HG02970 (cell line): ENCODE measurements at regions not wholly inside any gene's neighbourhood (a gene's known extent, or its start where the extent isn't known, plus 50 kb on each side); places are given as distances from the start of the nearest gene placed in this dataset.
"Not testable (repeated sequence)": the region's sequence is repeated elsewhere in the genome, so short reads cannot be mapped to it uniquely, and the experiment has no call there.

ENCODE experiments used
- ATAC-seq: cut with Tn5 transposase; IDR thresholded peaks from one replicate; pipeline ENCODE4 v1.9.1; 2021; ENCODE audit warnings: mild to moderate bottlenecking, moderate library complexity, moderate number of reproducible peaks; ENCODE audit not compliant: unreplicated experiment, low FRiP score

DNA sequence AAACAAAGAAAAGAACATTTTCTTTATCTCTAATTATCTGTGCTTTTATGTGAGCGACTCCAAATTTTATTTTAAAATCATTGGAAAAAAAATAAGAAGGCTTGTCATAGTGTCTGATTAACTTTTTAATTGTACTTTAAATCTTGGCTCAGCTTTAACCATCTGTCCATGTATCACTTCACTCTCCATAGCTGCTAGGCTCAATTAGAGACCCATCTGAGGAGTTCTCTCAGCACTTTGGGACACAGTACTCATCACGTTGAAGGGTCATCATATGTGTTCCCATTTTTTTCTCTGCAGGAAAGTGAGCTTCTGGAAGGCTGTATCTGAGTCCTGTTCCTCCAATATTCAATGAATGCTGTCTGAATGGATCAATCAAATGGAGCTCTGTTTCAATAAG is 908.5 kb upstream of the ROBO1 start:
- no peak for ATAC-seq

DNA sequence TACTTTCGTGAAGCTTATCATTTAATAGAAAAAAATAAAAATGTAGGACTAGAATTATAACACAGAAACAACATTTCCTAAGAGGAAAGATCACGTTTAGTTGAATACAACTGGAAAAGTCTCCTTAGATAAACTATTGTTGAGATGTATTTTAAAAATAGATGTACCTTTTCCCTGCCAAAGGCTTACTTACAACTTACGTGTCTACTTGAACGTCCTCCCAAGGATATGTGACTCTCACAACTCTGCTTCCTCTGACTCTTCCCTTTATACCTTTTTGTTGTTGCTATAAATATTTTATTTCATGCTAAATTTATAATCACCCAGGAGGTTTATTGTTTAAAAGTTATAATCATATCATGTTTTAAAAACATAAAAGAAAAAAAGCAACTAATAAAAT is 908.0 kb upstream of the ROBO1 start:
- no peak for ATAC-seq

DNA sequence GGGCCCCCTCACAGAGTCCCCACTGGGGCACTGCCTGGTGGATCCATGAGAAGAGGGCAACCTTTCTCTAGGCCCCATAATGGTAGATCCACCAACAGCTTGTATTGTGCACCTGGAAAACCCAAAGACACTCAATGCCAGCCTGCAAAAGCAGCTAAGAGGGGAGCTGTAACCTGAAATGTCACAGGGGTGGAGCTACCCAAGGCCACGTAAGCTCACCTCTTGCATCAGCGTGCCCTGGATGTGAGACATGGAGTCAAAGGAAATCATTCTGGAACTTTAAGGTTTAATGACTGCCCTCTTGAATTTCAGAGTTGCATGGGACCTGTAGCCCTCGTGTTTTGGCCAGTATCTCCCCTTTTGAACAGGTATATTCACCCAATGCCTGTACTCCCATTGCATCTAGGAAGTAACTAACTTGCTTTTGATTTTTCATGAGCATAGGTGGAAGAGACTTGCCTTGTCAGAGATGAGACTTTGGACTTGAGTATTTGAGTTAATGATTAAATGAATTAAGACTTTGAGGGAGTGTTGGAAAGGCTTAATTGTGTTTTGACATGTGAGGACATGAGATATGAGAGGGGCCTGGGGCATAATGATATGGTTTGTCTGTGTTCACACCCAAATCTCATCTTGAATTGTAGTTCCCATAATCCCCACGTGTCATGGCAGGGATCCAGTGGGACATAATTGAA is 900.9 kb upstream of the ROBO1 start:
- ATAC-seq, result no peak

DNA sequence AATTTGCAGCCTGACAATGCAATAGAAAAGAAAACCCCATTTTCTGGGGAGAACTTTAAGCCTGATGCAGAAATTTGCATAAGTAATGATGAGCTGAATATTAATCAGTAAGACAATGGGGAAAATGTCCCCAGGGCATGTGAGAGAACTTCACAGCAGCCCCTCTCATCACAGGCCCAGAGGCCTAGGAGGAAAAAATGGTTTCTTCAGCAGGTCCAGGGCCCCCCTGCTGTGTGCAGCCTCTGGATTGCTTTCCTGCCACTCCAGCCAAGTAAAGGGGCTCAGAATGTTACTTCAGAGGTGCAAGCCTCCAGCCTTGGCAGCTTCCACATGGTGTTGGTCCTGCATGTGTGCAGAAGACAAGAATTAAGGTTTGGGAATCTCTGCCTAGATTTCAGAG is 900.3 kb upstream of the ROBO1 start:
- ATAC-seq, result no peak

DNA sequence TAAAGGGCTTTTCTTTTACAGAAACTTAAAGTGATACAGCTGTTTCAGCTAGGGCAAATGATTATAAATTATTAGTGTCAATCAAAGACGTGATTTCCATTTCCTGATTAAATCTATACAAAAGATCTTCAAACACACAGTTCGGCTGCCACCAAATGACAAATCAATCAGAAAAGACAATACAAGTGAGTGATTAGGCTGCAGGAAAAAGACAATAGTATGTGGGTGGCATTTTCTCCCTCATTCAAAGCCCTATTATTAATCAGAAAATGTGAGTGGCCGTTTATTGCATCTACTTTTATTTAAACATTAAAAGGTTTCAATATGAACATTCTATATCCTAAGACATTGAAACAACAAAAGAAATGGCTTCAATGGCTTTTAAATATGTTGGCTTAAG is 895.6 kb upstream of the ROBO1 start:
- ATAC-seq, result no peak

DNA sequence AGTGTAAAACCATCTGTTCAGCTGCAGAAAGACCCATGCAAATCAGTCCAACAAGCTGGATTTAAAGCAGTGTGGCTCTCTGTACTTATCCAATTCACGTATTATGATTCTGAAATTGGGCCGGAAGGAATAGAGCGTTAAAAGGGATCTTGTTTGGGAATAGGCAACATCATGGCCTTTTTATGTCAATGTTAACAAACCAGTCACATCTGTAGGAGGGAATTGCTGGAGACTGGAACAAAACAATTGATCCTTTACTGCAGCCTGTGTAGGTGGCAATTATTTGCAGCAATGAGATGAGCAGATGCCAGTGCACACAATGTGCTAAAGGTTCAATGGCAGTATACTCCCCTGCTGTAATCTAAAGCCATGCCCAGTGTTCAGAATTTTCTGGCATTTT is 887.4 kb upstream of the ROBO1 start:
- no peak for ATAC-seq

DNA sequence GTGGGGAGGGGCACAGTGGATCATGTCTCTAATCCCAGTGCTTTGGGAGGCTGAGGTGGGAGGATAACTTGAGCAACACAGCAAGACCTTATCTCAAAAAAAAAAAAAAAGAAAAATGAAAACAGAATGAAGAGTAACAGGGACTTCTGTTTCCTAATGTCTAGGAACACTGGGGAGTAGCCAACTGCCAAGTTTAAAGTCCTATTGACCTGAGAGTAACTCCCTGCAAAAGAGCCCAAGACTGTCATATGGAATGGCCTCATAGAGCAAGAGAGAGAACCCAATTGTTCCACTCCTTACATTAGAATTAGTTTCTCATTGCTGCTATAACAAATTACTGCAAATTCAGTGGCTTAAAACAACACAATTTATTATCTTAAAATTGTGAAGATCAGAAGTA is 881.4 kb upstream of the ROBO1 start:
- ATAC-seq, result no peak

DNA sequence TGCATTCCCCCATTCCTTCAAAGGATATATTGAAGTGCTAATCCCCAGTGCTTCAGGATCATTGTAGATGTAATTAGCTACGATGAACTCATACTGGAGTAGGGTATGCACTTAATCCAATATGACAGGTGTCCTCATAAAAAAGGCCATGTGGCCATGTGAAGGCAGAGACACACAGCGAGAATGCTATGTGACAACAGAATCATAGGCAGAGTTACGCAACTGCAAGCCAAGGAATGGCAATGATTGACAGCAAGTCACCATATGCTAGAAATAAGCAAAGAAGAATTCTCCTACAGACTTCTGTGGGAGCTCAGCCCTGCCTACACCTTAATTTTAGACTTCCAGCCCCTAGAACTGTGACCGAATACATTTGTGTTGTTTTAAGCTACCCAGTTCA is 875.6 kb upstream of the ROBO1 start:
- no peak for ATAC-seq

DNA sequence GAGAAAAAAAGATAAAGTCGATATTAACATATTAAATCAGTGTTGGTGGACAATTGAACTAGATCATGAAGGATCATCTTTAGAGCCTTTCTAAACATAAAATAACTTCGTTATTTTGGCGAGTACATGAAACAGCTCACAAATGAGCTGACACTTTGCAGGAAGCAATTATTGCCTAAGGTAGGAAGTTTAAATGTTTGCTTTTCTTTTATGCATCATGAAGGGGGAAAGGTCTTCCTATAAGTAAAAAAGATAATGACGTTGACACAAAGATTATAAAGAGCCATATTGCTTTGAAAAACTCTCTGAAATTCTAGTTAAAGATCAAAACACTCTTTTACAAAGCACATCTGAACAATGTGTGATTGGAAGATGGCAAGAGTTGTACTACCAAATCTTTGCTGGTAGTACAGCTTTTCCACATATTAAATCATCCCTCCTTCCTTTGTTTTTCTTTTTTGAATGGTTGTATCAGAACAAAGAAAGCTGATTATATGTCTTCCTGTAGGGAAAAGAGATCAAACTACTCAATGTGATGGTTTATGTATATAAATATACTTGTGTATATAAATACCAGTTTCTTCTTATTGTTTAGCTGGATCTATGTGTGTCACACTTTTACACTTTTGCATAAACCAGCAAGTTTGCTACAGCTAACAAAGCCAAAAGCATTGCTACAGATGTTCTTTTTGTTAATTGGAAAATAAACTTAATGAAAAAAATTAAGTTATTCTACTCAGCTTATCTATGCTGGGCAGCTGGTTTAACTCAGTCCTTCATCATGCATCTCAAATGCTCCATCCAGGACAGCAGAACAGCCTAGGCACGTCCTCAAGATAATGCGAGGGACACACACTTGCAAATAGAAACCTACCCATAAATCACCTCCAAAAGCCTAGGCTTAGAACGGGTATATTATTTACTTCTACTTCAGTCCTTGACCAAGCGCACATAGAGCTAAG is 850.8 kb upstream of the ROBO1 start:
- no peak for ATAC-seq

DNA sequence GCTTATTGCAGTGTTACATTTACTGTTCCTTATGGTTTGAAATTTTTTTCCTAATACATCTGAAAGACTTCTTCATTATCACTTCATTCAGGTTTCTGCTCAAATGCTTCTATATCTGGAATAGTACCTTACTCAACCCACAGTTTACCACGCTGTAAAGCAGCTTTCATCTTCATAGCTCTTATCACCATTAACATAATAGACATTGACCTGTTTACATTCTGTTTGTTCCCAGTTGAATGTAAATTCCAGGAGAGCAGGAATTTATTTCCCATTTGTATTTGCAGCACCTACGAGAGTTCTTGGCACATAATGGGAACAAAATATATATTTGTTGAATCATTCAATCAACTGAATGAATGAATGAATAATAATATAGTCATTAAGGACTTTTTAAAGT is 844.6 kb upstream of the ROBO1 start:
- ATAC-seq, result no peak

DNA sequence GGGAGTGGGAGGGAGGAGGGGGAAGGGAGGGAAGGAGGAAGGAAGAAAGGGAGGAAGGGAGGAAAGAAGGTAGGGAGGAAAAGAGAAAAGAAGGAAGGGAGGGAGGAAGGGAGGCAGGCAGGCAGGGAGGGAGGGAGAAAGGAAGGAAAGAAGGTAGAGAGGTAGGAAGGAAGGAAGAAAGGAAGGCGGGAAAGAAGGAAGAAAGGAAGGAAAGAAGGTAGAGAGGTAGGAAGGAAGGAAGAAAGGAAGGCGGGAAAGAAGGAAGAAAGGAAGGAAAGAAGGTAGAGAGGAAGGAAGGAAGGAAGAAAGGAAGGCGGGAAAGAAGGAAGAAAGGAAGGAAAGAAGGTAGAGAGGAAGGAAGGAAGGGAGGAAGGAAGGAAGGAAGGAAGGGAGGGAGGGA is 840.3 kb upstream of the ROBO1 start:
- ATAC-seq, result not testable (repeated sequence)

DNA sequence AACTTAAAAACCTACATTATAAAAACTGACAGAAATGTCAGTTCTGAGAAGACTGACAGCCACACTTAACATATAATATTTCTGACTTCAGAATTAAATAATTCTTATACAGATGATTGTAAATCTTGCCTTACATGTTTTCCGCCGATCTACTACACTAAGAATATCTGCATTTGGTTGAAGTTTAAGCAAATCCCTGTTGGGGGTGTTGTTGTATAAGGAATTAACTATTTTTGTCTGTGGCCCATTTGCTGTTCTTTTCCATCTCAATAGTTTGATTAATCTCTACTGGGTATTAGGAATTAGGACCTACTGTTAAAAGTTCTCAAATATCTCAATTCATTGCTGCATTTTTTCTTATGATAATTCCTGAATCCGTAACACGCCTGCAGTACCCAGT is 838.3 kb upstream of the ROBO1 start:
- ATAC-seq, result no peak

DNA sequence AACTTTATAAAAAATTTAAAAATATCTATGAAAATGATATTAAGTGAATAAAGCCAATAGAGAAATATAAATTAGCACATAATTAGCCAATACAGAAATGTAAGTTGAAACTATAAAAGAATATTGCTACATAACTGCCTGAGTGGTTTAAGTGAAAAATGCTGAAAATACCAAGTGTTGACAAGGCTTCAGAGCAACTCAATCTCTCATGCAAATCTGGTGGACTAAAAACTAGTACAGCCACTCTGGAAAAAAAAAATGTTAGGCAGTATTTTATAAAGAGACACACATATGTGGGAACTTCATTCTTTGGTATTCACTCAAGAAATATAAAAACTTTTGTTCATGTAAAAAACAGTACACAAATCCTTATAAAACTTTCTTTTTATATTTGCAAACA is 833.7 kb upstream of the ROBO1 start:
- ATAC-seq, result no peak

DNA sequence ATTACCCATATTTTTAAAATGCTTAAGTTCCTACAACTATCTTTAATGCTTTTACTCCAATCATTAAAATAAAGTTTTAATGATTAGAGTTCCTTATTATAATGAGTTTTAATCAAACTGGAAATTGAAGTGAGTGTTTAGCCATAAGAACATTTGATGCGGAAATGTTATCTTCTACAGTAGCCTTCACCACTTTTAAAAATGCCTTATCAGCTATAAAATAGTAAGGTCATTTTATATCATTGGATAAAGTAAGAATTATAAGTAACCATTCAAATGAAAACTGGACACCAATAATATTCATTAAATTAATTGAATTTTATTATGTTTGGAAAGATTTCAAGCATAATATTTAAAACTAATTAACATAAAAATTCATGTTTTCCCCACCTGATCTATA is 825.0 kb upstream of the ROBO1 start:
- no peak for ATAC-seq

DNA sequence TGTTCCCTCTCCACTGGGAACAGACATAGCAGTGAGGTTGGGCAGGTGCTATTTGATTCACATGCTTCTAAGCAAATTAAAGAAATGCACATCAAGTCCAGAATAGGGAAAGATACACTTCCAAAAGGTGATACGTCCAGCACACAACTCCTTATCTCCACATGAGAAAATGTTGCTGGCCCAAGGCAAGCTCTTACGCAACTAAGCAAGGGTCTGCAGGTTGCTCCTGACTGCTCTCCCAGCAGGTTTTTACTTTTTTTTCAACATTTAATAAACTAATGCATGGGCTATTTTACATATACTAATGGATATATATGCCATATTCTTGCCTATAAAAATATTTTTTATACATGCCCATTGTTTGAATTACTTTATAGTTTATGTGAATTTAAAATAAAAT is 818.5 kb upstream of the ROBO1 start:
- no peak for ATAC-seq

DNA sequence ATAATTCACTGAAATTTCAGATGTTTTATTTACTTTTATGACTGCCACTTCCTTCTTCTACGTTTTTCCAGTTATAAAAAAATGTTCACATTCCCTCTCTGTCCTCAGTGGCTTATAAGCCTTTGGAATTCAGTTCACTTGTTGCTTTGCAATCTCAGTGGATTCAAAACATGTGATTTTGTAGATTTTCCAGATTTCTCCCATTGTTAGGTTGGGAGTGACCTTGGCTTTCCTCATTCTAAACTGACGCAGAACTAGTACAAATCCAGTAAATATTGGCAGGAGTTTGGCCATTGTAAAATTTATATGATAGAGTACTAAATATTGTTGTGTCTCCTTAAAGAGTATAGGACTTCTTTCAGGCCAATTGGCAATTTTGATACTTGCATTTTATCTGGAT is 812.3 kb upstream of the ROBO1 start:
- no peak for ATAC-seq

DNA sequence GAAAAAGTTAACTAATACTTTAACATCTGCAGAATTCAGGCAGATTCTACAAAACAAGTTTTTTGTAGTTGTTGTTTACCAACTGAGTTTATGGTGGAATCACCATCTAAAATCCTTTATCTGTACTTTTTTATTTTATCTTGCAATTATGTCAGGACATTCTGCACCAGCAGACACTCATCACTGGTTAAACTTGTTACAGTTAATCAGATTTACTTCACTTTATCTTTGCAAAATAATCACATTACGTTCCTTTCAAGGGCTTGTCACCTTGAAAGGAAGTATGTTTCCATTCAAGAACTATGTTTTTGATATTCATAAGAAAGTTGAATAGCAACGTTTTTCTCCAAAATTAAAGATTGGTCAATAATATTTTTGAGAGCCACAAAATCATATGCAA is 796.6 kb upstream of the ROBO1 start:
- no peak for ATAC-seq

DNA sequence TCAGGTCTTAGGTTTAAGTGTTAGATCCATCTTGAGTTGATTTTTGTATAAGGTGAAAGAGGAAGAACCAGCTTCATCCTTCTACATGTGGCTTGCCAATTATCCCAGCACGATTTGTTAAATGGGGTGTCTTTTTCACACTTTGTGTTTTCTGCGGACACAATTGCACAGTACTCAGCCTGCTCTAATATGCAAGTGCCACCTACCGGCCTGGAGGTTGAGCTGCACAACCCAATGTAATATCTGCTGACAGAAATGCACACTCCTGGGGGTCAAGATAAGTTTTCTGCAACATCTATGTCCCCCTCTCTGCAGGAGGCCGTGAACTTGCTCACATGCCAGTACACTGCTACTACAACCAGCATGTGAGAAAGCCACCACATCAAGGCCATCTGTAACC is 791.9 kb upstream of the ROBO1 start:
- no peak for ATAC-seq

DNA sequence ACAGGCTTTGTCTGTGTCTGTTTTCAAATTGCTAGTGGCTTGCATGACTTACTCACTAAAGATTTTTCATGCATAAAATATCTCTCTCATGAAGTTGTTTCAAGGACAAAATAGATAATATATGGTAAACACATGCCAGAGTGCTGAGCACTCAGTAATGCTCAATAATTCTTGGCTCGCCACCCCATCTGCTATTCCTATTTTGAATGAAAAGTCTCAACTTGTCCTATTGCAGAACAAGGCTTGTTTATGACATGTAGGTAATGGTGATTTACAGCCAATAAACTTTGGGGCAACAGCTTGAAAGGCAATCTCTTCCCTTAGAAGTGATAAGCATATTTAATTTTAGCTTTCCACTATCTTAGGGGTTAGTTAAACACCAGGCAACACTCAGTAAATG is 789.0 kb upstream of the ROBO1 start:
- no peak for ATAC-seq

DNA sequence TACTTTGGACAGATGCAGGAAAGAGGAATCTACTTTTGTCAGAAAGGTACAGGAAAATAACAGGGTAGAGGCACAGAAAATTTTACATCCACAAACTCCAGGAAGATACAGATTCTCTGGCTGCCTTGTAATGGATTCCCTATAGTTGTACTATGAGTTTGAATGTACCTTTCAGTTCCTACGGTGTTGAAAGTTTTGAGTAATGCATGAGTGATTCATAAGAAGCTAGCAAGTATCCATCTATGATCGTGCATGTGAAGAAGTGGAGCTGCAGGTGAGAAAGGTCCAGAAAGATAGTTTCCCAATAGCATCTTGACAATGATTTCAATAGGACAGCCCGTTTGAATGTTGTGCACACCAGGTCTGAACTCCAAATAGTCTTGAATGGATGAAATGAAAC is 786.5 kb upstream of the ROBO1 start:
- no peak for ATAC-seq

DNA sequence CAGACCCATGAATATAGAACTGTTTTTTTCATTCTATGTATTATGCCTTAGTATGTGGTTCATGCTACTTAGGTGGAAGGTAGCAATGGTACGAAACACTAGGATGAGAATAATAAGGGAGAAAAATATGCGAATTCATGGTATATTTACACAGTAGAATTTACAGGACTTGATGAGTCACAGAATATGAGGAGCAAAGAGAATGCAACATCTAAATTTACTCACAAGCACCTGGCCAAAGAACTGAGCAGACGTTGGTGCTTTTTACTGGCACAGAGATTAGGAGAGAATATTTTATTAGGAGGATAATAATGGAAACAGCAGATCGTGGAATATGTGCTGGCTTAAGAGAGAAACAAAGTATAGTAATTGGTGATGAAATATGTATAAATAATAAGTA is 785.4 kb upstream of the ROBO1 start:
- ATAC-seq, result no peak

DNA sequence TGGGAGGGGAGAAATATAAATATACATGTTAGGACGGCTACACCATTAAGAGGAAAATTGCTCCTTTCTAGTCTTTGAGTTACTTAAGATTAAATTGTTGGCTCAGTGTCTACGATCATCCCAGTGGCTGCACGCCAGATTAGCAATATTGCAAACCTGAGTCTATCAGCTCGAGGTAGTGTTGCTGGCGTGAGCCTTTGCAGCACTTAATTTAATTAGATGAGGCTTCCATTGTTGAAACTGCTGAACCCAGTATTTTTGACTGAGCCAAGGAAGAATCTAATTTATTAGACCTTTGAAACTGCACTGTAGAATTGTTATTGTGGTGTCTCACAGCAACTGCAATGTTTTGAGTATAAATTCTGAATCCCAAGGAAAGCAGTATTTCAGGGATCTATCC is 782.4 kb upstream of the ROBO1 start:
- ATAC-seq, result no peak
